NOMO-1 (cell line): ENCODE measurements at regions not wholly inside any gene's neighbourhood (a gene's known extent, or its start where the extent isn't known, plus 50 kb on each side); places are given as distances from the start of the nearest gene placed in this dataset.
A peak's percentile ranks its signal among the peaks of the same experiment; 100 is the strongest.
"Not testable (repeated sequence)": the region's sequence is repeated elsewhere in the genome, so short reads cannot be mapped to it uniquely, and the experiment has no call there.

ENCODE experiments used
- DNase-seq, 2 experiments: peaks; one replicate each; lab custom pipeline; 2025; ENCODE audit not compliant: unreplicated experiment in 2 of 2; lab: John Stamatoyannopoulos, UW

- DNase-seq, result no peak
Measured at GRCh38 chr17:12195418-12195817, 174.7 kb downstream of the MAP2K4 start.

GRCh38 chr17:12201294-12201880 is 180.7 kb downstream of the MAP2K4 start:
- DNase-seq, result no peak

GRCh38 chr17:12209632-12210191 is 189.0 kb downstream of the MAP2K4 start:
- no peak for DNase-seq

- not testable (repeated sequence) for DNase-seq
Measured at GRCh38 chr17:12220714-12221439, 200.2 kb downstream of the MAP2K4 start.

GRCh38 chr17:12222392-12222791 is 201.7 kb downstream of the MAP2K4 start:
- DNase-seq, result no peak

GRCh38 chr17:12227547-12227946 is 206.9 kb downstream of the MAP2K4 start:
- no peak for DNase-seq

GRCh38 chr17:12229335-12229734 is 208.7 kb downstream of the MAP2K4 start:
- peak in 1 of 2 experiments; percentile 34 for DNase-seq

- DNase-seq, result no peak
Measured at GRCh38 chr17:12230481-12231354, 210.0 kb downstream of the MAP2K4 start.

- no peak for DNase-seq
Measured at GRCh38 chr17:12231355-12231682, 210.6 kb downstream of the MAP2K4 start.

GRCh38 chr17:12239021-12239420 is 218.3 kb downstream of the MAP2K4 start:
- not testable (repeated sequence) for DNase-seq

- DNase-seq, result no peak
Measured at GRCh38 chr17:12242345-12242954, 221.8 kb downstream of the MAP2K4 start.

- no peak for DNase-seq
Measured at GRCh38 chr17:12247761-12248160, 227.1 kb downstream of the MAP2K4 start.

GRCh38 chr17:12250973-12251372 is 230.3 kb downstream of the MAP2K4 start:
- no peak for DNase-seq

- DNase-seq, result no peak
Measured at GRCh38 chr17:12252462-12252861, 231.8 kb downstream of the MAP2K4 start.

- DNase-seq, result no peak
Measured at GRCh38 chr17:12254460-12254859, 233.8 kb downstream of the MAP2K4 start.

GRCh38 chr17:12256380-12256995 is 235.8 kb downstream of the MAP2K4 start:
- peak; percentile 6 to 68 for DNase-seq

- DNase-seq, result no peak
Measured at GRCh38 chr17:12257176-12257575, 236.5 kb downstream of the MAP2K4 start.

GRCh38 chr17:12261354-12261753 is 240.7 kb downstream of the MAP2K4 start:
- DNase-seq, result no peak

- DNase-seq, result no peak
Measured at GRCh38 chr17:12269751-12270150, 249.1 kb downstream of the MAP2K4 start.

GRCh38 chr17:12277827-12278226 is 257.1 kb downstream of the MAP2K4 start:
- DNase-seq, result no peak
